ENCODE measurements at regions not wholly inside any gene's neighbourhood (a gene's known extent, or its start where the extent isn't known, plus 50 kb on each side); places are given as distances from the start of the nearest gene placed in this dataset.

DNA sequence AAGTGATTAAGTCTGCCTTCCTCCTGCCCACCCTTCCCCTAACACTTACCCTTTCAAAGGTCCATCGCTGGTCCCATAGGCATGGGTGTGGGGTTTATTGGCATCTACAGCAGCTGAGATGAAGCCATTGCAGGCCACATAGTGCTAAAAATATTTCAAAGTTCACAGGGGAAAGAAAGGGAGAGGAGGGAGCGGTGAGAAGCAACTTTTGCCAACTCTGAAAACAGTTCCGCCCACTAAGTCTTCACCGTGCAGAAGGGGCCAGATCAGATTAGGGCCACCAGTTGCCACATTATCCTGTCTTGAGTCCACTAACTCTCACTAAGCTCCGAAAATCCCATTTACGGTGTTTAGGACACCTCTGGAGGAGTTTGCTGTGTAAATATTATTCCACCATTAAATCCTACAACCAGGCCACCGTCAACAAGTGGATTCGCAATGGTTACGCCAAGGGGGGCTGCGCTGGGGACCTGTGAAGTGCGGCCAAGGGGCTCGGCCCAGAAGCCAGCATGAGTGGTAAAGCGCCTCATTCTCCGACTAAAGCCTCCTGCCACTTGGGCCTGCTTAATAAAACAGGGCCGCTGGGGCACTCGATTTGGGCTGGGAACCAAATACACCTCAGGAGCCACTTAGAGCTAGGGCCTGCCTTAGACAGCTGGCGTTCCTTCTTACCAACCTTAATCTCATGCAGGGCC lies 534.9 kb downstream of the MIAT start:
- TF ChIP-seq, protein P1, sequence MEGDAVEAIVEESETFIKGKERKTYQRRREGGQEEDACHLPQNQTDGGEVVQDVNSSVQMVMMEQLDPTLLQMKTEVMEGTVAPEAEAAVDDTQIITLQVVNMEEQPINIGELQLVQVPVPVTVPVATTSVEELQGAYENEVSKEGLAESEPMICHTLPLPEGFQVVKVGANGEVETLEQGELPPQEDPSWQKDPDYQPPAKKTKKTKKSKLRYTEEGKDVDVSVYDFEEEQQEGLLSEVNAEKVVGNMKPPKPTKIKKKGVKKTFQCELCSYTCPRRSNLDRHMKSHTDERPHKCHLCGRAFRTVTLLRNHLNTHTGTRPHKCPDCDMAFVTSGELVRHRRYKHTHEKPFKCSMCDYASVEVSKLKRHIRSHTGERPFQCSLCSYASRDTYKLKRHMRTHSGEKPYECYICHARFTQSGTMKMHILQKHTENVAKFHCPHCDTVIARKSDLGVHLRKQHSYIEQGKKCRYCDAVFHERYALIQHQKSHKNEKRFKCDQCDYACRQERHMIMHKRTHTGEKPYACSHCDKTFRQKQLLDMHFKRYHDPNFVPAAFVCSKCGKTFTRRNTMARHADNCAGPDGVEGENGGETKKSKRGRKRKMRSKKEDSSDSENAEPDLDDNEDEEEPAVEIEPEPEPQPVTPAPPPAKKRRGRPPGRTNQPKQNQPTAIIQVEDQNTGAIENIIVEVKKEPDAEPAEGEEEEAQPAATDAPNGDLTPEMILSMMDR (IDR thresholded peaks at IDR 0.05 in 4 of 5, conservative IDR thresholded peaks at IDR 0.05 in 1 of 5) = no peak
- no peak for TF ChIP-seq POLR2A (IDR thresholded peaks at IDR 0.05)

Measured in gastrocnemius medialis (tissue), 4 donors.